GM13976 (cell line): ENCODE measurements at regions not wholly inside any gene's neighbourhood (a gene's known extent, or its start where the extent isn't known, plus 50 kb on each side); places are given as distances from the start of the nearest gene placed in this dataset.
A peak's percentile ranks its signal among the peaks of the same experiment; 100 is the strongest.
"Not testable (repeated sequence)": the region's sequence is repeated elsewhere in the genome, so short reads cannot be mapped to it uniquely, and the experiment has no call there.

Source experiments
- DNase-seq: peaks from one replicate; pipeline ENCODE4 v3.0.0; 2012; ENCODE audit warnings: low spot score
- in situ Hi-C: fragments of 300-500 bp; cut with MboI; formaldehyde crosslinking; loops from one replicate; pipeline ENCODE4 v1.12.0; 2022; ENCODE audit warnings: low sequenced_read_pairs, mixed read lengths, inconsistent platforms; ENCODE audit not compliant: unreplicated experiment
- TF ChIP-seq, protein P1 (sequence below): IDR thresholded peaks from 2 replicates; pipeline ENCODE4 v1.5.1; 2012; ENCODE audit warnings: borderline replicate concordance, mild to moderate bottlenecking; ENCODE audit not compliant: insufficient read depth; ENCODE audit errors: extremely low read depth, missing control alignments, control extremely low read depth

- no peak for DNase-seq
- in situ Hi-C loops = loop anchor here (25.0 kb wide), 1 partner anchor 1092 kb away; the partner anchor contains the start of gene FAT4
- TF ChIP-seq, protein P1, sequence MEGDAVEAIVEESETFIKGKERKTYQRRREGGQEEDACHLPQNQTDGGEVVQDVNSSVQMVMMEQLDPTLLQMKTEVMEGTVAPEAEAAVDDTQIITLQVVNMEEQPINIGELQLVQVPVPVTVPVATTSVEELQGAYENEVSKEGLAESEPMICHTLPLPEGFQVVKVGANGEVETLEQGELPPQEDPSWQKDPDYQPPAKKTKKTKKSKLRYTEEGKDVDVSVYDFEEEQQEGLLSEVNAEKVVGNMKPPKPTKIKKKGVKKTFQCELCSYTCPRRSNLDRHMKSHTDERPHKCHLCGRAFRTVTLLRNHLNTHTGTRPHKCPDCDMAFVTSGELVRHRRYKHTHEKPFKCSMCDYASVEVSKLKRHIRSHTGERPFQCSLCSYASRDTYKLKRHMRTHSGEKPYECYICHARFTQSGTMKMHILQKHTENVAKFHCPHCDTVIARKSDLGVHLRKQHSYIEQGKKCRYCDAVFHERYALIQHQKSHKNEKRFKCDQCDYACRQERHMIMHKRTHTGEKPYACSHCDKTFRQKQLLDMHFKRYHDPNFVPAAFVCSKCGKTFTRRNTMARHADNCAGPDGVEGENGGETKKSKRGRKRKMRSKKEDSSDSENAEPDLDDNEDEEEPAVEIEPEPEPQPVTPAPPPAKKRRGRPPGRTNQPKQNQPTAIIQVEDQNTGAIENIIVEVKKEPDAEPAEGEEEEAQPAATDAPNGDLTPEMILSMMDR = no peak
Measured at GRCh38 chr4:126404549-126404948, 1089.8 kb downstream of the FAT4 start.

DNA sequence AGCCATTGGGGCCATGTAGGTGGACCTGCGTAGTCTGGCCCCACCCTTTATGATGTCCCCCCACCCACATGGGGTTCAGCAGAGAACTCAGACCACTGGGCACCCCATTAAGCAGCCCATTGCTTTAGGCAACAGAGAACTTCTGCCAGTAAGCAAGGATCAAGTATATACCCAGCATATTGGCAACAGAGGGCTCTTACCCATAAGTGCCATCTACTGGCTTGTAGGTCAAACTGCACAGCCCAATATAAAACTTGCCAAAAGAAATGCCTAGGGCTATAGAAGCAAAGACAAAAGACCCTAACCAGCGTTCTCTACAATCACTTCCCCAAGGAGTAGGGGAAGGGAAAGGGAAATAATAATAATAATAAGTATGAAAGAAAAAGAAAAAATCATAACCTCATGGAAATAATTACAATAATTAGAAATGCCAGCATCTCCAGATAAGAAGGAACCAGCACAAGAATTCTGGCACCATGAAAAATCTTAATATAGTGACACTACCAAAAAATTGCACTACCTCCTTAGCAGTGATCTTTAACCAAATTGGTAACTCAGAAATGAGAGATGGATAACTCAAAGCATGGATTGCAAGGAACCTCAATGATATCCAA lies 1090.7 kb downstream of the FAT4 start:
- TF ChIP-seq, protein P1 = peak; percentile 53
- in situ Hi-C loops = loop anchor here (25.0 kb wide), 1 partner anchor 1093 kb away; the partner anchor contains the start of gene FAT4
- no peak for DNase-seq

DNA sequence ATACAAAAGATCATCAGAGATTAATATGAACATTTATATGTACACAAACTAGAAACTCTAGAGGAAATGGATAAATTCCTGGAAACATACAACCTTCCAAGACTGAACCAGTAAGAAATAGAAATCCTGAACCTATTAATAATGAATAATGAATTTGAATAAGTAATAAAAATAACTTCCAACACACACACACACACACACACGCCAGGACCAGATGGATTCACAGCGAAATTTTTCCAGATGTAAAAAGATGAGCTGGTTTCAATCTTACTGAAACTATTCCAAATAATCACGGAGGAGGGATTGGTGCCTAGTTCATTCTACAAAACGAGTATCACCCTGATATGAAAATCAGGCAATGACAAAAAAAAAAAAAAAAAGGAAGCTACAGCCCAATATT lies 1095.0 kb downstream of the FAT4 start:
- in situ Hi-C loops = loop anchor here (25.0 kb wide), 1 partner anchor 1097 kb away; the partner anchor contains the start of gene FAT4
- no peak for DNase-seq

GRCh38 chr4:126411047-126411446 lies 1096.3 kb downstream of the FAT4 start:
- TF ChIP-seq, protein P1 = no peak
- DNase-seq = no peak
- in situ Hi-C loops = loop anchor here (25.0 kb wide), 1 partner anchor 1099 kb away; the partner anchor contains the start of gene FAT4

More for the DNA sequence above, 1095.0 kb downstream of the FAT4 start:
- TF ChIP-seq, protein P1 = no peak

- in situ Hi-C loops = loop anchor here (25.0 kb wide), 1 partner anchor 1100 kb away; the partner anchor contains the start of gene FAT4
Measured at GRCh38 chr4:126412310-126412709, 1097.6 kb downstream of the FAT4 start.

DNA sequence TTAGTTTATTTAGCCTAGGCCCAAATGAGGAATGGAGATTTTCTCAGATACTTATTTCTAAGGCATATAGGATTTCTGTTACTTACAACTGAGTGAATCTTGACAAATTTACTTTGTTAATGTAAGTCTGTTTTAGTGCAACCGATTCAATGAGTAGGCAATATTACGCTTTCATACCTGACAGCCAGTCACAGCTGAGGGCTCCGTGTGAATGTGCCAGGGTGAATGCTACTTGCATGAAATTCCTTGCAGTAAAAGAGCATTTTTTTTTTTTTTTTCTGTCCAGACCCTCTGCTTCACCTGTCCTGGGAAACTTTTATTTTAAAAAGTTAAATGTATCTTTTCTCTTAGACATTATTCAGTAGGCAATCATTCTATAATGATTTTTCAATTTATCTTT lies 1100.0 kb downstream of the FAT4 start:
- in situ Hi-C loops = loop anchor here (25.0 kb wide), 1 partner anchor 1102 kb away; the partner anchor contains the start of gene FAT4

More at GRCh38 chr4:126412310-126412709, 1097.6 kb downstream of the FAT4 start:
- not testable (repeated sequence) for DNase-seq

DNA sequence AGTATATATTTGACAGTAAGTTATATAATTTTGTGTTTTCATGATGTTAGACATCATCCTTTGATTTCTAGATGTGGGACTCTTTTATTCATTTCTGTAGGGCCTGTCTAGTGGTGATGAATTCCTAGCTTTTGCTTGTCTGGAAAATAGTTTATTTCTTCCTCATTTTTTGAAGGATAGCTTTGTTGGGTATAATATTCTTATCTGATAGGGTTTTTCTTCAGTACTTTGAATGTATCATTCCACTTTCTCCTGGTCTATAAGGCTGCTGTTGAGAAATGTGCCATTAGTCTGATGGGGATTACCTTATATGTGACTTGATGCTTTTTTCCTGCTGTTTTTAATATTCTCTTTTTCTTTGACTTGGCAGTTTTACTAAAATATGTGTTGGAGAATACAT lies 1104.5 kb downstream of the FAT4 start:
- no peak for DNase-seq
- TF ChIP-seq, protein P1 = no peak
- in situ Hi-C loops = loop anchor here (25.0 kb wide), 1 partner anchor 1107 kb away; the partner anchor contains the start of gene FAT4

More for the DNA sequence above, 1100.0 kb downstream of the FAT4 start:
- TF ChIP-seq, protein P1 = no peak
- no peak for DNase-seq
